Liver (tissue), 8 donors: ENCODE measurements at regions not wholly inside any gene's neighbourhood (a gene's known extent, or its start where the extent isn't known, plus 50 kb on each side); places are given as distances from the start of the nearest gene placed in this dataset.

Experiments
- DNase-seq: peaks from one replicate; pipeline ENCODE4 v3.0.0-alpha.2; 2017; ENCODE audit warnings: low spot score
- H3K27ac ChIP-seq, 2 donors: one replicate each; pipeline ENCODE4 v1.7.0; 2013; ENCODE audit warnings: inconsistent platforms in 2 of 2, low read length in 2 of 2, control low read depth in 1 of 2, low read depth in 1 of 2, mild to moderate bottlenecking in 1 of 2
- H3K27me3 ChIP-seq, 4 donors: one replicate each; pipeline versions ENCODE4 v1.6.1 to v1.7.0; 2013; ENCODE audit warnings: low read length in 3 of 4, inconsistent platforms in 1 of 4, mild to moderate bottlenecking in 1 of 4, moderate library complexity in 1 of 4; ENCODE audit not compliant: control insufficient read depth in 4 of 4, insufficient read depth in 4 of 4
- H3K36me3 ChIP-seq, 4 donors: one replicate each; pipeline versions ENCODE4 v1.6.1 to v1.7.0; 2013; ENCODE audit warnings: low read length in 3 of 4, mild to moderate bottlenecking in 3 of 4, low read depth in 1 of 4, moderate library complexity in 1 of 4; ENCODE audit not compliant: control insufficient read depth in 4 of 4, insufficient read depth in 3 of 4
- H3K4me1 ChIP-seq, 4 donors: one replicate each; pipeline versions ENCODE4 v1.6.1 to v1.7.0; 2013; ENCODE audit warnings: low read length in 3 of 4, mild to moderate bottlenecking in 3 of 4, moderate library complexity in 1 of 4; ENCODE audit not compliant: control insufficient read depth in 4 of 4, insufficient read depth in 4 of 4
- H3K4me3 ChIP-seq, 3 donors: one replicate each; pipeline versions ENCODE4 v1.6.1 to v1.7.0; 2013; ENCODE audit warnings: low read length in 3 of 3, control low read depth in 1 of 3, low read depth in 1 of 3, mild to moderate bottlenecking in 1 of 3
- H3K9ac ChIP-seq, 2 donors: one replicate each; pipeline ENCODE4 v1.7.0; 2013; ENCODE audit warnings: low read length in 2 of 2, mild to moderate bottlenecking in 2 of 2, moderate library complexity in 2 of 2, control low read depth in 1 of 2, low read depth in 1 of 2
- H3K9me3 ChIP-seq, 4 donors: one replicate each; pipeline versions ENCODE4 v1.6.1 to v1.7.0; 2013; ENCODE audit warnings: low read length in 3 of 4; ENCODE audit not compliant: control insufficient read depth in 4 of 4
- EGR1 ChIP-seq, 2 donors: IDR thresholded peaks; 2 replicates each; pipeline ENCODE4 v1.6.1; 2016 to 2018; ENCODE audit warnings: antibody characterized with exemption in 2 of 2, low read depth in 2 of 2
- FOXA1 ChIP-seq: IDR thresholded peaks from 2 replicates; pipeline ENCODE4 v1.6.1; 2016; ENCODE audit warnings: antibody characterized with exemption
- FOXA2 ChIP-seq: IDR thresholded peaks from 2 replicates; pipeline ENCODE4 v1.6.1; 2016; ENCODE audit warnings: antibody characterized with exemption
- GABPA ChIP-seq, 2 donors: IDR thresholded peaks in 1 of 2; conservative IDR thresholded peaks in 1 of 2; 2 replicates each; pipeline ENCODE4 v1.6.1; 2016; ENCODE audit warnings: antibody characterized with exemption in 2 of 2, mild to moderate bottlenecking in 1 of 2, moderate library complexity in 1 of 2
- HNF4A ChIP-seq, 2 donors: conservative IDR thresholded peaks; 2 replicates each; pipeline ENCODE4 v1.6.1; 2016; ENCODE audit warnings: antibody characterized with exemption in 2 of 2, mild to moderate bottlenecking in 2 of 2
- HNF4G ChIP-seq: IDR thresholded peaks from 2 replicates; pipeline ENCODE4 v1.6.1; 2016; ENCODE audit warnings: antibody characterized with exemption
- JUND ChIP-seq, 2 donors: IDR thresholded peaks; 2 replicates each; pipeline ENCODE4 v1.6.1; 2016; ENCODE audit warnings: antibody characterized with exemption in 2 of 2
- NR2F2 ChIP-seq: IDR thresholded peaks from 2 replicates; pipeline ENCODE4 v1.6.1; 2016; ENCODE audit warnings: antibody characterized with exemption
- RAD21 ChIP-seq, 2 donors: IDR thresholded peaks; 2 replicates each; pipeline ENCODE4 v1.6.1; 2016; ENCODE audit warnings: antibody characterized with exemption in 2 of 2, mild to moderate bottlenecking in 2 of 2
- RXRA ChIP-seq, 2 donors: IDR thresholded peaks; 2 replicates each; pipeline ENCODE4 v1.6.1; 2017 to 2018; ENCODE audit warnings: antibody characterized with exemption in 2 of 2, mild to moderate bottlenecking in 1 of 2
- SP1 ChIP-seq: IDR thresholded peaks from 2 replicates; pipeline ENCODE4 v1.6.1; 2018; ENCODE audit warnings: antibody characterized with exemption, mild to moderate bottlenecking
- TAF1 ChIP-seq: conservative IDR thresholded peaks from 2 replicates; pipeline ENCODE4 v1.6.1; 2016; ENCODE audit warnings: antibody characterized with exemption, mild to moderate bottlenecking
- YY1 ChIP-seq: IDR thresholded peaks from 2 replicates; pipeline ENCODE4 v1.6.1; 2016; ENCODE audit warnings: antibody characterized with exemption, mild to moderate bottlenecking
- WGBS: extraction: QIAGEN DNeasy Blood & Tissue Kit; methylation state at CpG from one replicate; pipeline ENCODE4 v1.1.7; 2013; 5-methylcytosine and 5-hydroxymethylcytosine counted together
- TF ChIP-seq, protein P1 (sequence below): IDR thresholded peaks from 2 replicates; pipeline ENCODE4 v1.6.1; 2016; ENCODE audit warnings: antibody characterized with exemption
- TF ChIP-seq, protein P2 (sequence below): IDR thresholded peaks from 2 replicates; pipeline ENCODE4 v1.6.1; 2016; ENCODE audit warnings: antibody characterized with exemption, mild to moderate bottlenecking
- TF ChIP-seq, protein P3 (sequence below): IDR thresholded peaks from 2 replicates; pipeline ENCODE4 v1.6.1; 2016; ENCODE audit warnings: antibody characterized with exemption
- TF ChIP-seq, protein P4 (sequence below): IDR thresholded peaks from 2 replicates; pipeline ENCODE4 v1.6.1; 2016; ENCODE audit warnings: antibody characterized with exemption
- TF ChIP-seq, protein P5 (sequence below): fragments of 150-350 bp; IDR thresholded peaks from 2 replicates; pipeline ENCODE4 v1.5.1; 2017; ENCODE audit warnings: improper control_type of control experiment, low read depth, low read length; ENCODE audit not compliant: missing input control
- donor health status: healthy.
- donor health status: healthy.
- donor health status: healthy.
- donor health status: healthy.
- donor health status: healthy.

DNA sequence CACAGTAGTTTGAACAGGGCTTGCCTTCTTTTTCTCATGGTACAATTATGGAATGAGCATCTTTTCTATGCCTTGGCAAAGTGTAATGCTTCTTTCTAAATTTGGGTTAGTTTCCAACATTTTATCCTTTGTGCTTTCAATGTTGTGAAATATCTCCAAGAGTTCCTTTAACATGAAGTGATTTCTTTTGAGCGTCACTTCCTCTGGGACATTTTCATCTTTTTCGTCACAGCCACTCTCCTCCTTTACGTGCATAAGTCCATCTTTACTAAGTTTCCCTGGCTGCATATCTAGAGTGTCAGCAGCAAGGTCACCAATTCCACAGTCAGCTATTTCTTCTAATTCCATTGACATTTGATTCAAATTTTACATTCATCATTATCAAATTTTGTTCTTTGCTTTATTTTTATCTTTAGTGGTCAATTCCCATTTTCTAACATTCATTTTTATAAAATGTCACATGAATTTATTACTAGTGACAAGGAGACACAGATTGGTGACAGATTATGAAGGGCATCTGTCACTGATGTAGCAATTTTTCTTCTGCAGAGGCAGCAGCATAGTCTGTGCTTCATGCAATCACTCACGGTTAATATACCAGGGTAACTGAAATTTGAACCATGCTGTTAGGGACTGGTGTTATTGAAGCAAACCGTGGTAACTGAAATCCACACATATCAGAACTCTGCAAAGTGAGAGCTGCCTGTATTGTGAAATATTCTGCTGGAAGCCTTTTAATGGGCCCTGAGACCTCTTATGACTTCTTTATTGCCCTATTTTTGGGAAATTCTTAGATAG, 126.5 kb upstream of the THBS1 start:
- Histone ChIP-seq H3K27me3 (no peaks in the 10 kb centered on the region), H3K9ac (no peak overlapping the region), H3K27ac (no peak overlapping the region), H3K4me3 (no peak overlapping the region), H3K9me3 (no peaks in the 10 kb centered on the region), H3K4me1 (no peaks in the 10 kb centered on the region), H3K36me3 (no peaks in the 10 kb centered on the region)
- no peak for DNase-seq
- no peak for TF ChIP-seq NR2F2
- WGBS = 66% methylated on average over 5 of the region's 5 CpGs

DNA sequence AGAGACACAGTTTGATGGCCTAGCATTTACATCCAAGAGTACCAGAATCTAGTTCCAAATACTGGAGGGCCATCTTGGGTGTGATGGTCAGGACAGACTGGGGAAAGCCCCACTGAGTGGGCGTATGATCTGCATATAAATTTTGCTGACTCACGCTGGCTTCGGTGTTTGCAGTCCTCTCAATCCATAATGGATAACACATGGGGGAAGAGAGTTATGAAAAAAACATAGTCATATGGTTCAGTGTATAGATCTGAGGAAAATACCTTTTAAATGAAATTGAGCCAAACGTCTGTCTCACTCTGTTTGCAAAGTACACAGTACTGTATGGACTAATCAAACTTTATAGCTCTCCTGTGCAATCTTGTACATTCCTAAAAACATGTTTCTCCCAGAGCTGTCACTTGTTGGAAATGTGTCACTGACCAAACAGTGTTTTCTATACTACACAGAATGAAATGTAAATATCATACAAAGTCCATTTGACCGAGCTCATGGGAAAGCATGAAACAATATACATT, 125.3 kb upstream of the THBS1 start:
- Histone ChIP-seq H3K27ac (no peak overlapping the region), H3K27me3 (no peaks in the 10 kb centered on the region), H3K4me3 (no peak overlapping the region), H3K36me3 (no peaks in the 10 kb centered on the region), H3K9ac (no peak overlapping the region), H3K4me1 (no peaks in the 10 kb centered on the region), H3K9me3 (no peaks in the 10 kb centered on the region)
- no peak for DNase-seq
- TF ChIP-seq HNF4A (conservative IDR thresholded peaks at IDR 0.05) (no peak), YY1 (no peak), JUND (IDR thresholded peaks at IDR 0.05) (no peak), FOXA2 (no peak), EGR1 (IDR thresholded peaks at IDR 0.05; ENCODE audit: low read depth in 2 of 2) (no peak), FOXA1 (no peak), TAF1 (no peak), HNF4G (no peak), SP1 (no peak), RAD21 (IDR thresholded peaks at IDR 0.05) (no peak), RXRA (IDR thresholded peaks at IDR 0.05) (no peak), GABPA (IDR thresholded peaks at IDR 0.05 in 1 of 2, conservative IDR thresholded peaks at IDR 0.05 in 1 of 2) (no peak), NR2F2 (no peak)
- TF ChIP-seq, protein P1, sequence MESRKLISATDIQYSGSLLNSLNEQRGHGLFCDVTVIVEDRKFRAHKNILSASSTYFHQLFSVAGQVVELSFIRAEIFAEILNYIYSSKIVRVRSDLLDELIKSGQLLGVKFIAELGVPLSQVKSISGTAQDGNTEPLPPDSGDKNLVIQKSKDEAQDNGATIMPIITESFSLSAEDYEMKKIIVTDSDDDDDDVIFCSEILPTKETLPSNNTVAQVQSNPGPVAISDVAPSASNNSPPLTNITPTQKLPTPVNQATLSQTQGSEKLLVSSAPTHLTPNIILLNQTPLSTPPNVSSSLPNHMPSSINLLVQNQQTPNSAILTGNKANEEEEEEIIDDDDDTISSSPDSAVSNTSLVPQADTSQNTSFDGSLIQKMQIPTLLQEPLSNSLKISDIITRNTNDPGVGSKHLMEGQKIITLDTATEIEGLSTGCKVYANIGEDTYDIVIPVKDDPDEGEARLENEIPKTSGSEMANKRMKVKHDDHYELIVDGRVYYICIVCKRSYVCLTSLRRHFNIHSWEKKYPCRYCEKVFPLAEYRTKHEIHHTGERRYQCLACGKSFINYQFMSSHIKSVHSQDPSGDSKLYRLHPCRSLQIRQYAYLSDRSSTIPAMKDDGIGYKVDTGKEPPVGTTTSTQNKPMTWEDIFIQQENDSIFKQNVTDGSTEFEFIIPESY = no peak
- TF ChIP-seq, protein P2, sequence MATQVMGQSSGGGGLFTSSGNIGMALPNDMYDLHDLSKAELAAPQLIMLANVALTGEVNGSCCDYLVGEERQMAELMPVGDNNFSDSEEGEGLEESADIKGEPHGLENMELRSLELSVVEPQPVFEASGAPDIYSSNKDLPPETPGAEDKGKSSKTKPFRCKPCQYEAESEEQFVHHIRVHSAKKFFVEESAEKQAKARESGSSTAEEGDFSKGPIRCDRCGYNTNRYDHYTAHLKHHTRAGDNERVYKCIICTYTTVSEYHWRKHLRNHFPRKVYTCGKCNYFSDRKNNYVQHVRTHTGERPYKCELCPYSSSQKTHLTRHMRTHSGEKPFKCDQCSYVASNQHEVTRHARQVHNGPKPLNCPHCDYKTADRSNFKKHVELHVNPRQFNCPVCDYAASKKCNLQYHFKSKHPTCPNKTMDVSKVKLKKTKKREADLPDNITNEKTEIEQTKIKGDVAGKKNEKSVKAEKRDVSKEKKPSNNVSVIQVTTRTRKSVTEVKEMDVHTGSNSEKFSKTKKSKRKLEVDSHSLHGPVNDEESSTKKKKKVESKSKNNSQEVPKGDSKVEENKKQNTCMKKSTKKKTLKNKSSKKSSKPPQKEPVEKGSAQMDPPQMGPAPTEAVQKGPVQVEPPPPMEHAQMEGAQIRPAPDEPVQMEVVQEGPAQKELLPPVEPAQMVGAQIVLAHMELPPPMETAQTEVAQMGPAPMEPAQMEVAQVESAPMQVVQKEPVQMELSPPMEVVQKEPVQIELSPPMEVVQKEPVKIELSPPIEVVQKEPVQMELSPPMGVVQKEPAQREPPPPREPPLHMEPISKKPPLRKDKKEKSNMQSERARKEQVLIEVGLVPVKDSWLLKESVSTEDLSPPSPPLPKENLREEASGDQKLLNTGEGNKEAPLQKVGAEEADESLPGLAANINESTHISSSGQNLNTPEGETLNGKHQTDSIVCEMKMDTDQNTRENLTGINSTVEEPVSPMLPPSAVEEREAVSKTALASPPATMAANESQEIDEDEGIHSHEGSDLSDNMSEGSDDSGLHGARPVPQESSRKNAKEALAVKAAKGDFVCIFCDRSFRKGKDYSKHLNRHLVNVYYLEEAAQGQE = no peak
- TF ChIP-seq, protein P3, sequence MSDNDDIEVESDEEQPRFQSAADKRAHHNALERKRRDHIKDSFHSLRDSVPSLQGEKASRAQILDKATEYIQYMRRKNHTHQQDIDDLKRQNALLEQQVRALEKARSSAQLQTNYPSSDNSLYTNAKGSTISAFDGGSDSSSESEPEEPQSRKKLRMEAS = no peak
- TF ChIP-seq, protein P4, sequence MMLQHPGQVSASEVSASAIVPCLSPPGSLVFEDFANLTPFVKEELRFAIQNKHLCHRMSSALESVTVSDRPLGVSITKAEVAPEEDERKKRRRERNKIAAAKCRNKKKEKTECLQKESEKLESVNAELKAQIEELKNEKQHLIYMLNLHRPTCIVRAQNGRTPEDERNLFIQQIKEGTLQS = no peak
- TF ChIP-seq, protein P5, sequence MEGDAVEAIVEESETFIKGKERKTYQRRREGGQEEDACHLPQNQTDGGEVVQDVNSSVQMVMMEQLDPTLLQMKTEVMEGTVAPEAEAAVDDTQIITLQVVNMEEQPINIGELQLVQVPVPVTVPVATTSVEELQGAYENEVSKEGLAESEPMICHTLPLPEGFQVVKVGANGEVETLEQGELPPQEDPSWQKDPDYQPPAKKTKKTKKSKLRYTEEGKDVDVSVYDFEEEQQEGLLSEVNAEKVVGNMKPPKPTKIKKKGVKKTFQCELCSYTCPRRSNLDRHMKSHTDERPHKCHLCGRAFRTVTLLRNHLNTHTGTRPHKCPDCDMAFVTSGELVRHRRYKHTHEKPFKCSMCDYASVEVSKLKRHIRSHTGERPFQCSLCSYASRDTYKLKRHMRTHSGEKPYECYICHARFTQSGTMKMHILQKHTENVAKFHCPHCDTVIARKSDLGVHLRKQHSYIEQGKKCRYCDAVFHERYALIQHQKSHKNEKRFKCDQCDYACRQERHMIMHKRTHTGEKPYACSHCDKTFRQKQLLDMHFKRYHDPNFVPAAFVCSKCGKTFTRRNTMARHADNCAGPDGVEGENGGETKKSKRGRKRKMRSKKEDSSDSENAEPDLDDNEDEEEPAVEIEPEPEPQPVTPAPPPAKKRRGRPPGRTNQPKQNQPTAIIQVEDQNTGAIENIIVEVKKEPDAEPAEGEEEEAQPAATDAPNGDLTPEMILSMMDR = no peak
- 69% methylated on average over 5 of the region's 5 CpGs for WGBS
